ENCODE measurements at regions not wholly inside any gene's neighbourhood (a gene's known extent, or its start where the extent isn't known, plus 50 kb on each side); places are given as distances from the start of the nearest gene placed in this dataset.
"Not testable (repeated sequence)": the region's sequence is repeated elsewhere in the genome, so short reads cannot be mapped to it uniquely, and the experiment has no call there.

- no peak for DNase-seq (ENCODE audit: low read depth in 1 of 2, low spot score in 1 of 2)
- in situ Hi-C loops (cut with HindIII; ENCODE audit: low pct_unique_long_range_greater_than_20kb, low sequenced_read_pairs) = no loop called here
- TF ChIP-seq JUND (IDR thresholded peaks at IDR 0.05; ENCODE audit: low read depth) = no peak
Observed at GRCh38 chr1:224061436-224061835, 52.5 kb upstream of the FBXO28 start.

- in situ Hi-C loops (cut with HindIII; ENCODE audit: low pct_unique_long_range_greater_than_20kb, low sequenced_read_pairs) = no loop called here
- TF ChIP-seq JUND (IDR thresholded peaks at IDR 0.05; ENCODE audit: low read depth) = no peak
- no peak for DNase-seq (ENCODE audit: low read depth in 1 of 2, low spot score in 1 of 2)
Observed at GRCh38 chr1:224059897-224060427, 53.9 kb upstream of the FBXO28 start.

GRCh38 chr1:224058303-224058702 is 55.6 kb upstream of the FBXO28 start:
- no peak for TF ChIP-seq JUND (IDR thresholded peaks at IDR 0.05; ENCODE audit: low read depth)
- in situ Hi-C loops (cut with HindIII; ENCODE audit: low pct_unique_long_range_greater_than_20kb, low sequenced_read_pairs) = no loop called here
- DNase-seq (ENCODE audit: low read depth in 1 of 2, low spot score in 1 of 2) = no peak

- TF ChIP-seq JUND (IDR thresholded peaks at IDR 0.05; ENCODE audit: low read depth) = no peak
- in situ Hi-C loops (cut with HindIII; ENCODE audit: low pct_unique_long_range_greater_than_20kb, low sequenced_read_pairs) = no loop called here
- DNase-seq (ENCODE audit: low read depth in 1 of 2, low spot score in 1 of 2) = no peak
Observed at GRCh38 chr1:224057461-224058199, 56.3 kb upstream of the FBXO28 start.

GRCh38 chr1:224054611-224055010 is 59.3 kb upstream of the FBXO28 start:
- in situ Hi-C loops (cut with HindIII; ENCODE audit: low pct_unique_long_range_greater_than_20kb, low sequenced_read_pairs) = no loop called here
- no peak for DNase-seq (ENCODE audit: low read depth in 1 of 2, low spot score in 1 of 2)
- TF ChIP-seq JUND (IDR thresholded peaks at IDR 0.05; ENCODE audit: low read depth) = no peak

GRCh38 chr1:224054012-224054411 is 59.9 kb upstream of the FBXO28 start:
- TF ChIP-seq JUND (IDR thresholded peaks at IDR 0.05; ENCODE audit: low read depth) = no peak

GRCh38 chr1:224053456-224053855 is 60.5 kb upstream of the FBXO28 start:
- no peak for TF ChIP-seq JUND (IDR thresholded peaks at IDR 0.05; ENCODE audit: low read depth)
- no peak for DNase-seq (ENCODE audit: low read depth in 1 of 2, low spot score in 1 of 2)
- in situ Hi-C loops (cut with HindIII; ENCODE audit: low pct_unique_long_range_greater_than_20kb, low sequenced_read_pairs) = no loop called here

More at GRCh38 chr1:224054012-224054411, 59.9 kb upstream of the FBXO28 start:
- no peak for DNase-seq (ENCODE audit: low read depth in 1 of 2, low spot score in 1 of 2)
- in situ Hi-C loops (cut with HindIII; ENCODE audit: low pct_unique_long_range_greater_than_20kb, low sequenced_read_pairs) = no loop called here

GRCh38 chr1:224052772-224053171 is 61.1 kb upstream of the FBXO28 start:
- no peak for DNase-seq (ENCODE audit: low read depth in 1 of 2, low spot score in 1 of 2)
- in situ Hi-C loops (cut with HindIII; ENCODE audit: low pct_unique_long_range_greater_than_20kb, low sequenced_read_pairs) = no loop called here
- no peak for TF ChIP-seq JUND (IDR thresholded peaks at IDR 0.05; ENCODE audit: low read depth)

GRCh38 chr1:224051782-224052181 is 62.1 kb upstream of the FBXO28 start:
- in situ Hi-C loops (cut with HindIII; ENCODE audit: low pct_unique_long_range_greater_than_20kb, low sequenced_read_pairs); DNase-seq (ENCODE audit: low read depth in 1 of 2, low spot score in 1 of 2): not testable (repeated sequence)

GRCh38 chr1:224051086-224051406 is 62.9 kb upstream of the FBXO28 start:
- in situ Hi-C loops (cut with HindIII; ENCODE audit: low pct_unique_long_range_greater_than_20kb, low sequenced_read_pairs) = no loop called here
- no peak for DNase-seq (ENCODE audit: low read depth in 1 of 2, low spot score in 1 of 2)
- no peak for TF ChIP-seq JUND (IDR thresholded peaks at IDR 0.05; ENCODE audit: low read depth)

GRCh38 chr1:224047538-224047937 is 66.4 kb upstream of the FBXO28 start:
- DNase-seq (ENCODE audit: low read depth in 1 of 2, low spot score in 1 of 2) = no peak
- no peak for TF ChIP-seq JUND (IDR thresholded peaks at IDR 0.05; ENCODE audit: low read depth)
- in situ Hi-C loops (cut with HindIII; ENCODE audit: low pct_unique_long_range_greater_than_20kb, low sequenced_read_pairs) = no loop called here

- in situ Hi-C loops (cut with HindIII; ENCODE audit: low pct_unique_long_range_greater_than_20kb, low sequenced_read_pairs) = no loop called here
- TF ChIP-seq JUND (IDR thresholded peaks at IDR 0.05; ENCODE audit: low read depth) = no peak
- no peak for DNase-seq (ENCODE audit: low read depth in 1 of 2, low spot score in 1 of 2)
Observed at GRCh38 chr1:224045556-224045955, 68.4 kb upstream of the FBXO28 start.

GRCh38 chr1:224044420-224044819 is 69.5 kb upstream of the FBXO28 start:
- no peak for DNase-seq (ENCODE audit: low read depth in 1 of 2, low spot score in 1 of 2)
- in situ Hi-C loops (cut with HindIII; ENCODE audit: low pct_unique_long_range_greater_than_20kb, low sequenced_read_pairs) = no loop called here
- no peak for TF ChIP-seq JUND (IDR thresholded peaks at IDR 0.05; ENCODE audit: low read depth)
